GM23338 (cell line): ENCODE measurements at regions not wholly inside any gene's neighbourhood (a gene's known extent, or its start where the extent isn't known, plus 50 kb on each side); places are given as distances from the start of the nearest gene placed in this dataset.

Source experiments
- ATAC-seq: fragments of 200-7000 bp; cut with Tn5 transposase; 3 replicates; pipeline ENCODE4 v1.9.1; 2020
- DNase-seq: peaks from one replicate; pipeline ENCODE4 v3.0.0-alpha.2; 2015; ENCODE audit warnings: low spot score
- H2AFZ ChIP-seq: fragments of 200-600 bp; sonication (generic); 2 replicates; pipeline ENCODE4 v1.8.0; 2016; ENCODE audit warnings: antibody characterized with exemption, mild to moderate bottlenecking, moderate library complexity
- H3F3A ChIP-seq: fragments of 200-600 bp; sonication (generic); replicated peaks from 2 replicates; pipeline ENCODE4 v1.8.0; 2017; ENCODE audit warnings: antibody characterized with exemption, mixed run types, low read depth
- H3K27ac ChIP-seq: fragments of 200-600 bp; sonication (generic); 2 replicates; pipeline ENCODE4 v1.6.1; 2016; ENCODE audit warnings: low read depth
- H3K27me3 ChIP-seq: fragments of 200-600 bp; sonication (generic); 2 replicates; pipeline ENCODE4 v1.8.0; 2016; ENCODE audit warnings: mild to moderate bottlenecking, mixed run types, moderate library complexity; ENCODE audit not compliant: insufficient read depth
- H3K36me3 ChIP-seq: fragments of 200-600 bp; sonication (generic); 2 replicates; pipeline ENCODE4 v1.8.0; 2016; ENCODE audit warnings: mild to moderate bottlenecking; ENCODE audit not compliant: insufficient read depth
- H3K4me1 ChIP-seq: fragments of 200-600 bp; sonication (generic); 2 replicates; pipeline ENCODE4 v1.8.0; 2016; ENCODE audit warnings: mild to moderate bottlenecking, moderate library complexity; ENCODE audit not compliant: insufficient read depth
- H3K4me2 ChIP-seq: fragments of 200-600 bp; sonication (generic); 2 replicates; pipeline ENCODE4 v1.7.1; 2017; ENCODE audit warnings: mixed run types
- H3K4me3 ChIP-seq: fragments of 200-600 bp; sonication (generic); 2 replicates; pipeline ENCODE4 v1.6.1; 2016; ENCODE audit warnings: mixed run types
- H3K79me2 ChIP-seq: fragments of 200-600 bp; sonication (generic); replicated peaks from 2 replicates; pipeline ENCODE4 v1.8.0; 2017; ENCODE audit warnings: mild to moderate bottlenecking; ENCODE audit not compliant: insufficient read depth
- H3K9me2 ChIP-seq: fragments of 200-600 bp; sonication (generic); 2 replicates; pipeline ENCODE4 v1.8.0; 2017; ENCODE audit not compliant: insufficient read depth
- H4K20me1 ChIP-seq: fragments of 200-600 bp; sonication (generic); replicated peaks from 2 replicates; pipeline ENCODE4 v1.8.0; 2017; ENCODE audit warnings: mild to moderate bottlenecking; ENCODE audit not compliant: insufficient read depth
- H3K27ac Mint-ChIP-seq: 2 replicates; pipeline ENCODE4 v1.8.0; 2020; ENCODE audit warnings: inconsistent platforms, mild to moderate bottlenecking, moderate library complexity, mixed read lengths
- H3K27me3 Mint-ChIP-seq: 3 replicates; pipeline ENCODE4 v1.8.0; 2022; ENCODE audit warnings: low read depth, mild to moderate bottlenecking, moderate library complexity, mixed read lengths, inconsistent platforms; ENCODE audit not compliant: insufficient read depth, poor library complexity
- H3K36me3 Mint-ChIP-seq: 3 replicates; pipeline ENCODE4 v1.8.0; 2021; ENCODE audit warnings: low read depth, mild to moderate bottlenecking, inconsistent platforms, moderate library complexity, mixed read lengths
- H3K4me1 Mint-ChIP-seq: 3 replicates; pipeline ENCODE4 v1.8.0; 2020; ENCODE audit warnings: mild to moderate bottlenecking, inconsistent platforms, mixed read lengths
- H3K4me3 Mint-ChIP-seq: 3 replicates; pipeline ENCODE4 v1.8.0; 2021; ENCODE audit warnings: moderate library complexity, mild to moderate bottlenecking, inconsistent platforms, mixed read lengths
- H3K9me3 Mint-ChIP-seq: 3 replicates; pipeline ENCODE4 v1.8.0; 2020; ENCODE audit warnings: moderate library complexity, mild to moderate bottlenecking, inconsistent platforms, mixed read lengths
- CREB1 ChIP-seq: fragments of 250-450 bp; sonication (Bioruptor Pico); IDR thresholded peaks from 2 replicates; pipeline ENCODE4 v1.5.0; 2020; ENCODE audit warnings: low read depth, mild to moderate bottlenecking, moderate library complexity
- EZH2phosphoT487 ChIP-seq: fragments of 200-600 bp; sonication (generic); IDR thresholded peaks from one replicate; pipeline ENCODE4 v1.8.1; 2018; ENCODE audit warnings: antibody characterized with exemption; ENCODE audit not compliant: unreplicated experiment
- JUNB ChIP-seq: IDR thresholded peaks from one replicate; pipeline ENCODE4 v1.6.1; 2016; ENCODE audit warnings: antibody characterized with exemption; ENCODE audit not compliant: unreplicated experiment
- POLR2AphosphoS5 ChIP-seq: IDR thresholded peaks from 2 replicates; pipeline ENCODE4 v1.6.1; 2016; ENCODE audit warnings: antibody characterized with exemption, low read depth
- ZNF331 ChIP-seq: fragments of 250-450 bp; sonication (Bioruptor Pico); IDR thresholded peaks from 2 replicates; pipeline ENCODE4 v1.5.0; 2020; ENCODE audit warnings: low read depth, mild to moderate bottlenecking, moderate library complexity
- TF ChIP-seq, protein P1 (sequence below): IDR thresholded peaks from one replicate; pipeline ENCODE4 v1.6.1; 2018; ENCODE audit warnings: antibody characterized with exemption; ENCODE audit not compliant: unreplicated experiment
- TF ChIP-seq, protein P2 (sequence below): fragments of 250-450 bp; sonication (Bioruptor Pico); IDR thresholded peaks from 2 replicates; pipeline ENCODE4 v1.5.0; 2020; ENCODE audit warnings: mild to moderate bottlenecking, moderate library complexity

DNA sequence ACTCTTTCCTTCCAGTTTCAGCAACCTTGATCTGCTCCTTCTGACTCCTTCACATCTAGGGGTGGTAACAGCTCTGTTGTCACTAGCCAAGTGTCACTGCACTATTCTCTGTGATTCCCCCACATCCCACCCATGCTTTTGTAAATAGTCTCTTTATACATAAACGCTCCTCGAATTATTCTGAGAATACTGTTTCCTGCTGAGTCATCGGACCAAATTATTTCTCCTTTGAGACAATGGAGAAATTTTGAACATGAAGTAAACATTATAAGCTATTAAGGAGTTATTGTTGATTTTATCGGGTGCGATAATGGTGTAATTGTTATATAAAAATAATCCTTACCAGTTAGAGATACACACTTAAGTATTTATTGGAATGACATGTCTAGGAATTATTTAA lies 245.1 kb upstream of the RPS6KA3 start:
- DNase-seq (no peak), ATAC-seq (no peak)
- Mint-ChIP-seq H3K27ac (no peak overlapping the region), H3K36me3 (no peaks in the 10 kb centered on the region), H3K4me3 (no peak overlapping the region), H3K4me1 (no peaks in the 10 kb centered on the region), H3K27me3 (peaks cover 2% of the 10 kb centered on the region), H3K9me3 (no peaks in the 10 kb centered on the region)
- H3K9me2 ChIP-seq: no peaks in the 10 kb centered on the region
- no peak overlapping the region for H2AFZ ChIP-seq
- no peaks in the 10 kb centered on the region for H3K27me3 ChIP-seq
- H3K4me2 ChIP-seq: no peak overlapping the region
- H3F3A ChIP-seq: no peaks in the 10 kb centered on the region
- no peaks in the 10 kb centered on the region for H3K36me3 ChIP-seq
- TF ChIP-seq CREB1 (CRISPR knock-in tag): no peak
- no peak for TF ChIP-seq EZH2phosphoT487
- H3K79me2 ChIP-seq: no peaks in the 10 kb centered on the region
- H3K4me1 ChIP-seq: no peaks in the 10 kb centered on the region
- H4K20me1 ChIP-seq: no peaks in the 10 kb centered on the region
- no peak overlapping the region for H3K27ac ChIP-seq
- H3K4me3 ChIP-seq: no peak overlapping the region

DNA sequence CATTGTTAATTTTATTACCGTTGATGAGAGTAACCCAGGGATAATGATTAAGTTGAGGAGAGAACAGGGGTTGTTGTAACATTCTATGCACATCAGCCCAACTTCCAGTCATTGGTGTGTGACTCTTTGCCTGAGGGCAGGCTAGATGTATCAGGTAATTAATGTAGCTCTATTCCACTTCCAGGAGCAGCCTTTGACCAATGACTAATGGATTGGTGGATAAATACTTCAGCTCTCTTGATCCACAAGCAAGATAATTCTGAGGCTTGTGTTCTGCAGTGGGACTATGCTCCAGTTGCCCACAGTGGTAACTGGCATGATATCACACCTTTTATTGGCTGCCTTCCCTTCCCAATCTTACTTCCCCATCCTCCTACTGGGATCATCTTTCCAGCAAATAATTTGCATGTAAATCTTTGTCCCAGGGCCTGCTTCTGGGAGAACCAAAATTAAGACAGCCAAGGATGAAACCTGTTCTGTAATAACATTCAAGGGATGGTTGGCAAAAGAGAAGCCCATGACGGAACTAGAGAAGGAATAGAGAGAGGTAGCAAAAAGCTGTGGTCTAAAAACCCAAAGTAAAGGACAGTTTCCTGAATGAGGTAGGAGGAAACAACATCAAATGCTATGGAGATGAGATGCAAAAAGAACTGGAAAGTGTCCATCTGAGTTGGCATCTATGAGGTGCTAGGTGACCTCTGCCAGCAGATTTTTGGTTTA lies 241.4 kb upstream of the RPS6KA3 start:
- Histone ChIP-seq H3K4me2 (no peak overlapping the region), H3K4me1 (no peaks in the 10 kb centered on the region), H4K20me1 (no peaks in the 10 kb centered on the region), H3F3A (no peaks in the 10 kb centered on the region), H2AFZ (no peak overlapping the region), H3K9me2 (no peaks in the 10 kb centered on the region), H3K36me3 (no peaks in the 10 kb centered on the region), H3K27ac (no peak overlapping the region), H3K4me3 (no peak overlapping the region), H3K27me3 (no peaks in the 10 kb centered on the region), H3K79me2 (no peaks in the 10 kb centered on the region)
- Mint-ChIP-seq H3K9me3 (no peaks in the 10 kb centered on the region), H3K36me3 (no peaks in the 10 kb centered on the region), H3K27ac (no peak overlapping the region), H3K27me3 (peaks cover 2% of the 10 kb centered on the region), H3K4me1 (no peaks in the 10 kb centered on the region), H3K4me3 (no peak overlapping the region)
- ATAC-seq (no peak), DNase-seq (no peak)
- no peak for TF ChIP-seq ZNF331 (CRISPR knock-in tag)
- TF ChIP-seq CREB1 (CRISPR knock-in tag): no peak
- no peak for TF ChIP-seq EZH2phosphoT487
- TF ChIP-seq, protein P1, sequence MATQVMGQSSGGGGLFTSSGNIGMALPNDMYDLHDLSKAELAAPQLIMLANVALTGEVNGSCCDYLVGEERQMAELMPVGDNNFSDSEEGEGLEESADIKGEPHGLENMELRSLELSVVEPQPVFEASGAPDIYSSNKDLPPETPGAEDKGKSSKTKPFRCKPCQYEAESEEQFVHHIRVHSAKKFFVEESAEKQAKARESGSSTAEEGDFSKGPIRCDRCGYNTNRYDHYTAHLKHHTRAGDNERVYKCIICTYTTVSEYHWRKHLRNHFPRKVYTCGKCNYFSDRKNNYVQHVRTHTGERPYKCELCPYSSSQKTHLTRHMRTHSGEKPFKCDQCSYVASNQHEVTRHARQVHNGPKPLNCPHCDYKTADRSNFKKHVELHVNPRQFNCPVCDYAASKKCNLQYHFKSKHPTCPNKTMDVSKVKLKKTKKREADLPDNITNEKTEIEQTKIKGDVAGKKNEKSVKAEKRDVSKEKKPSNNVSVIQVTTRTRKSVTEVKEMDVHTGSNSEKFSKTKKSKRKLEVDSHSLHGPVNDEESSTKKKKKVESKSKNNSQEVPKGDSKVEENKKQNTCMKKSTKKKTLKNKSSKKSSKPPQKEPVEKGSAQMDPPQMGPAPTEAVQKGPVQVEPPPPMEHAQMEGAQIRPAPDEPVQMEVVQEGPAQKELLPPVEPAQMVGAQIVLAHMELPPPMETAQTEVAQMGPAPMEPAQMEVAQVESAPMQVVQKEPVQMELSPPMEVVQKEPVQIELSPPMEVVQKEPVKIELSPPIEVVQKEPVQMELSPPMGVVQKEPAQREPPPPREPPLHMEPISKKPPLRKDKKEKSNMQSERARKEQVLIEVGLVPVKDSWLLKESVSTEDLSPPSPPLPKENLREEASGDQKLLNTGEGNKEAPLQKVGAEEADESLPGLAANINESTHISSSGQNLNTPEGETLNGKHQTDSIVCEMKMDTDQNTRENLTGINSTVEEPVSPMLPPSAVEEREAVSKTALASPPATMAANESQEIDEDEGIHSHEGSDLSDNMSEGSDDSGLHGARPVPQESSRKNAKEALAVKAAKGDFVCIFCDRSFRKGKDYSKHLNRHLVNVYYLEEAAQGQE: no peak
- TF ChIP-seq JUNB: no peak

DNA sequence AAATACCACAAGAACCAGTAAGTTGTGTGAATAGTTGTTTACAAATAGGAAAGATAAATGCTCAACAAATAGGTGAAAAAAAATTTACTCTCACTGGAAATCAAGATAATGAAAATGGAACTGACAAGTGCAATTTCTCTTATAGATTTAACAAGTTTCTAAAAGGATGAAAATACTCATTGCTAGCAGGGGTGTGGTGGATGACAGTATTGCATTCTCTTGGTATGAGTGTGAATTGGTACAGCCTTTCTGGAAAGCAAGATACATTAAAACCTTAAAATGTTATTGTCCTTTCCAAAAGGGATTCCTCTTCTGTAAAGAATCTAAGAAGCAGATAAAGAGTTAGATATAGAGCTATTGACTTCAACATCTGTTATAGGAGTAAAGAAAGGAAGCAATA lies 240.0 kb upstream of the RPS6KA3 start:
- H3K27ac Mint-ChIP-seq: no peak overlapping the region
- H3K27me3 ChIP-seq: no peaks in the 10 kb centered on the region
- H3K4me3 ChIP-seq: no peak overlapping the region
- DNase-seq (no peak), ATAC-seq (no peak)
- H3K36me3 ChIP-seq: no peaks in the 10 kb centered on the region
- H3K4me1 Mint-ChIP-seq: no peaks in the 10 kb centered on the region
- no peaks in the 10 kb centered on the region for H3K36me3 Mint-ChIP-seq
- no peaks in the 10 kb centered on the region for H3K9me2 ChIP-seq
- H3K4me2 ChIP-seq: no peak overlapping the region
- H3K27ac ChIP-seq: no peak overlapping the region
- H3K4me1 ChIP-seq: no peaks in the 10 kb centered on the region
- peaks cover 2% of the 10 kb centered on the region for H3K27me3 Mint-ChIP-seq
- no peaks in the 10 kb centered on the region for H3K79me2 ChIP-seq
- H2AFZ ChIP-seq: no peak overlapping the region
- no peaks in the 10 kb centered on the region for H3F3A ChIP-seq
- no peaks in the 10 kb centered on the region for H3K9me3 Mint-ChIP-seq
- H4K20me1 ChIP-seq: no peaks in the 10 kb centered on the region
- no peak overlapping the region for H3K4me3 Mint-ChIP-seq
- TF ChIP-seq JUNB: no peak
- no peak for TF ChIP-seq POLR2AphosphoS5
- TF ChIP-seq, protein P2, sequence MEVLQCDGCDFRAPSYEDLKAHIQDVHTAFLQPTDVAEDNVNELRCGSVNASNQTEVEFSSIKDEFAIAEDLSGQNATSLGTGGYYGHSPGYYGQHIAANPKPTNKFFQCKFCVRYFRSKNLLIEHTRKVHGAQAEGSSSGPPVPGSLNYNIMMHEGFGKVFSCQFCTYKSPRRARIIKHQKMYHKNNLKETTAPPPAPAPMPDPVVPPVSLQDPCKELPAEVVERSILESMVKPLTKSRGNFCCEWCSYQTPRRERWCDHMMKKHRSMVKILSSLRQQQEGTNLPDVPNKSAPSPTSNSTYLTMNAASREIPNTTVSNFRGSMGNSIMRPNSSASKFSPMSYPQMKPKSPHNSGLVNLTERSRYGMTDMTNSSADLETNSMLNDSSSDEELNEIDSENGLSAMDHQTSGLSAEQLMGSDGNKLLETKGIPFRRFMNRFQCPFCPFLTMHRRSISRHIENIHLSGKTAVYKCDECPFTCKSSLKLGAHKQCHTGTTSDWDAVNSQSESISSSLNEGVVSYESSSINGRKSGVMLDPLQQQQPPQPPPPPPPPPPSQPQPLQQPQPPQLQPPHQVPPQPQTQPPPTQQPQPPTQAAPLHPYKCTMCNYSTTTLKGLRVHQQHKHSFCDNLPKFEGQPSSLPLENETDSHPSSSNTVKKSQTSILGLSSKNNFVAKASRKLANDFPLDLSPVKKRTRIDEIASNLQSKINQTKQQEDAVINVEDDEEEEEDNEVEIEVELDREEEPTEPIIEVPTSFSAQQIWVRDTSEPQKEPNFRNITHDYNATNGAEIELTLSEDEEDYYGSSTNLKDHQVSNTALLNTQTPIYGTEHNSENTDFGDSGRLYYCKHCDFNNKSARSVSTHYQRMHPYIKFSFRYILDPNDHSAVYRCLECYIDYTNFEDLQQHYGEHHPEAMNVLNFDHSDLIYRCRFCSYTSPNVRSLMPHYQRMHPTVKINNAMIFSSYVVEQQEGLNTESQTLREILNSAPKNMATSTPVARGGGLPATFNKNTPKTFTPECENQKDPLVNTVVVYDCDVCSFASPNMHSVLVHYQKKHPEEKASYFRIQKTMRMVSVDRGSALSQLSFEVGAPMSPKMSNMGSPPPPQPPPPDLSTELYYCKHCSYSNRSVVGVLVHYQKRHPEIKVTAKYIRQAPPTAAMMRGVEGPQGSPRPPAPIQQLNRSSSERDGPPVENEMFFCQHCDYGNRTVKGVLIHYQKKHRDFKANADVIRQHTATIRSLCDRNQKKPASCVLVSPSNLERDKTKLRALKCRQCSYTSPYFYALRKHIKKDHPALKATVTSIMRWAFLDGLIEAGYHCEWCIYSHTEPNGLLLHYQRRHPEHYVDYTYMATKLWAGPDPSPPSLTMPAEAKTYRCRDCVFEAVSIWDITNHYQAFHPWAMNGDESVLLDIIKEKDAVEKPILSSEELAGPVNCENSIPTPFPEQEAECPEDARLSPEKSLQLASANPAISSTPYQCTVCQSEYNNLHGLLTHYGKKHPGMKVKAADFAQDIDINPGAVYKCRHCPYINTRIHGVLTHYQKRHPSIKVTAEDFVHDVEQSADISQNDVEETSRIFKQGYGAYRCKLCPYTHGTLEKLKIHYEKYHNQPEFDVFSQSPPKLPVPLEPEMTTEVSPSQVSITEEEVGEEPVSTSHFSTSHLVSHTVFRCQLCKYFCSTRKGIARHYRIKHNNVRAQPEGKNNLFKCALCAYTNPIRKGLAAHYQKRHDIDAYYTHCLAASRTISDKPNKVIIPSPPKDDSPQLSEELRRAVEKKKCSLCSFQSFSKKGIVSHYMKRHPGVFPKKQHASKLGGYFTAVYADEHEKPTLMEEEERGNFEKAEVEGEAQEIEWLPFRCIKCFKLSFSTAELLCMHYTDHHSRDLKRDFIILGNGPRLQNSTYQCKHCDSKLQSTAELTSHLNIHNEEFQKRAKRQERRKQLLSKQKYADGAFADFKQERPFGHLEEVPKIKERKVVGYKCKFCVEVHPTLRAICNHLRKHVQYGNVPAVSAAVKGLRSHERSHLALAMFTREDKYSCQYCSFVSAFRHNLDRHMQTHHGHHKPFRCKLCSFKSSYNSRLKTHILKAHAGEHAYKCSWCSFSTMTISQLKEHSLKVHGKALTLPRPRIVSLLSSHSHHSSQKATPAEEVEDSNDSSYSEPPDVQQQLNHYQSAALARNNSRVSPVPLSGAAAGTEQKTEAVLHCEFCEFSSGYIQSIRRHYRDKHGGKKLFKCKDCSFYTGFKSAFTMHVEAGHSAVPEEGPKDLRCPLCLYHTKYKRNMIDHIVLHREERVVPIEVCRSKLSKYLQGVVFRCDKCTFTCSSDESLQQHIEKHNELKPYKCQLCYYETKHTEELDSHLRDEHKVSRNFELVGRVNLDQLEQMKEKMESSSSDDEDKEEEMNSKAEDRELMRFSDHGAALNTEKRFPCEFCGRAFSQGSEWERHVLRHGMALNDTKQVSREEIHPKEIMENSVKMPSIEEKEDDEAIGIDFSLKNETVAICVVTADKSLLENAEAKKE (CRISPR knock-in tag): no peak
